HG03097 (cell line): ENCODE measurements at regions not wholly inside any gene's neighbourhood (a gene's known extent, or its start where the extent isn't known, plus 50 kb on each side); places are given as distances from the start of the nearest gene placed in this dataset.
"Not testable (repeated sequence)": the region's sequence is repeated elsewhere in the genome, so short reads cannot be mapped to it uniquely, and the experiment has no call there.

ENCODE experiments used
- ATAC-seq: cut with Tn5 transposase; IDR thresholded peaks from one replicate; pipeline ENCODE4 v1.9.1; 2021; ENCODE audit not compliant: unreplicated experiment, low FRiP score

DNA sequence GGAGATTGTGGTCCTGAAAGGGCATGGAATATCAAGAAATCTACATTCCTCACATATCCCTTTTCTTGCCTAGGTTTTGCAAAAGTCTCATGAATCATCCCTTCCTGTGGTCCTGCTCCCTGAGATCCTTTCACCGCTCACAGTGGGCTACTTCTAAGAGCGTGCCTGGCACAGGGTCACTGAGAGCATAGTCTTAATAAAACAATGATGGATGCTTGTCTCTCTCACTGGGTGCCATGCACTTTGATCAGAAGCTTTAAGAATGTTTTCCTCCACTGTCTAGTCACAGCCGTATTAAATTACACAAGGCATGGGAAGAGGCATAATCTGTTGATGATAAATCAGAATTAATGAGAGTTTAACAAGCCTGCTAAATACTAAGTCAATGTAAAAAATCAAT lies 269.7 kb upstream of the ATP10A start:
- ATAC-seq, result no peak

DNA sequence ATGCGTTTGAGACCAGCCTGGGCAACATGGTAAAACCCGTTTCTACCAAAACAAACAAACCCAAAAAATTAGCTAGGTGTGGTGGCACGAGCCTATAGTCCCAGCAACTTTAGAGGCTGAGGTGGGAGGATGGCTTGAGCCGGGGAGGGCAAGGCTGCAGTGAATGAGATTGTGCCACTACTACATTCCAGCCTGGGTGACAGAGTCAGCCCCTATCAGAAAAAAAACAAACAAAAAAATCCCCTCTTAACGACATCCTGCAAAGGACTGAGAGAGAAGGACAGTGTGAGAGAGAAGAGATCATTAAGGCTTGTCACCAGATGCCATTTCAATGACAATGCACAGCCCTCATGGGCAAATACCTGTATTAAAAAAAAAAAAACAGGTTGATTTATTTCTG lies 266.7 kb upstream of the ATP10A start:
- no peak for ATAC-seq

- no peak for ATAC-seq
Observed at GRCh38 chr15:26128611-26129140, 265.5 kb upstream of the ATP10A start.

GRCh38 chr15:26126819-26127387 lies 263.8 kb upstream of the ATP10A start:
- ATAC-seq, result no peak

DNA sequence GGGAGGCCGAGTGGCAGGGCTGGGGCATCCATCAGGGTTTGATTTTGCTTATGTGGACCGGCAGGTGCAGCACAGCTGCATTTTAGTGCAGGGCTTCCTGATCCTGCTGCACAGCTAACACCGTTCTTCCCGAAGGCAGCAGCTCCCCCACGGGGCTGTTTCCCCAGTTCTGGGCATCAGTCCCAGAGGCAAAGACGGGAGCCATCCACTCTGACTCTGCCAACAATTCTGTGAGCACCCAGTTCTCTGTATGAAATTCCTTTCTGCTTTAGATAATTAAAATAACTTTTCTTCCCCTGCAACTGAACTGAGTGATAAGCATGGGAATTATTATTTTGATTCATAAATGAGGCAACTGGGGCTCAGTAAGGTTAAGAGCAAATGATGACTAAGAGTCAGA lies 262.9 kb upstream of the ATP10A start:
- no peak for ATAC-seq

DNA sequence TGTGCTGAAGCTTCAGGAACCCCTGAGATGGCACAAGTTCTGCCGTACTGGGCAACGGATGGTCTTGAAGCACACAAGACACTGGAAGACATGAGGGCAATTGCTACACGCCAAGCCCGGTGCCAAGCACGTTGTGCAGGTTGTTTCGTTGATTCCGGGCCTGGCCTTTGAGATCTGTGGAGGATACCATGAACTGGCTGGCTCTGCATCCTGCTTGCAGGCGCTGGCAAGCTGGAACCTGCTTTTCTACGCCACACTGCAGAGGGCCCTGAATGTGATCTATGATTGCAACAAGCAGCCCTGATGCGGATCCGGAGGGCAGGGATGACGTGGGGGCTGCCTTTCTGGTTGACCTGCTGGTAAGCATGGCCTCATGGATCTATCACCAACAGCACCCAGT lies 262.5 kb upstream of the ATP10A start:
- no peak for ATAC-seq

GRCh38 chr15:26119322-26119721 lies 256.2 kb upstream of the ATP10A start:
- no peak for ATAC-seq

GRCh38 chr15:26115229-26115943 lies 252.3 kb upstream of the ATP10A start:
- no peak for ATAC-seq

DNA sequence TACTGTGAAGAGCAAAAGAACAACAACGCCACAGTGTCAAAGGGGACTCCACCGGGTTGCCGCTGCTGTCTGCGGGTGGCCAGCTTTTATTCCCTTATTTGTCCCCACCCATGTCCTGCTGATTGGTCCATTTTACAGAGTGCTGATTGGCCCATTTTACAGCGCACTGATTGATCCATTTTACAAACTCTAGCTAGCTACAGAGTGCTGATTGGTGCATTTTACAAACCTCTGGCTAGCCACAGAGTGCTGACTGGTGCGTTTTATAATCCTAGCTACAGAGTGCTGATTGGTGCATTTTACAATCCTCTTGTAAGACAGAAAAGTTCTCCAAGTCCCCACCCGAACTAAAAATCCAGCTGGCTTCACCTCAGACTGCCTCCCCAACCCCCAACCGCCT lies 251.0 kb upstream of the ATP10A start:
- ATAC-seq, result not testable (repeated sequence)

GRCh38 chr15:26113296-26113695 lies 250.2 kb upstream of the ATP10A start:
- ATAC-seq, result no peak

DNA sequence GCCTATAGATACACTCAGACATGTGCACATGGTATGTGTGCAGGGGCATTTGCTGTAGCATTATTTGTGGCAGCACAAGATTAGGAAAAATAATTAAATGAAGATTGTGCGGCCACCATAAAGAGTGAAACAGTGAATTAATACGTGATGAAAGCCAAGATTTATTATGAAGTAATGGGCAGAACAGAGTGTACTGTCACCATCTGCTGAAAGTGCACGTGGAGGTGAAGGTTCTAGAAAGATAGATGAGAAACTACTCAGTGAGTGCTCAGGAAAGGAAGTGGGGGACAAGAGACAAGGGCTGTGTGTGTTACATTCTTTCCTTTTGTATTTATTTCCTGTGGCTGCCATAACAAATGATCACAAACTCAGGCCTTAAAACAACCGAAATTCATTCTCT lies 246.1 kb upstream of the ATP10A start:
- ATAC-seq, result no peak

GRCh38 chr15:26106556-26106955 lies 243.4 kb upstream of the ATP10A start:
- no peak for ATAC-seq

DNA sequence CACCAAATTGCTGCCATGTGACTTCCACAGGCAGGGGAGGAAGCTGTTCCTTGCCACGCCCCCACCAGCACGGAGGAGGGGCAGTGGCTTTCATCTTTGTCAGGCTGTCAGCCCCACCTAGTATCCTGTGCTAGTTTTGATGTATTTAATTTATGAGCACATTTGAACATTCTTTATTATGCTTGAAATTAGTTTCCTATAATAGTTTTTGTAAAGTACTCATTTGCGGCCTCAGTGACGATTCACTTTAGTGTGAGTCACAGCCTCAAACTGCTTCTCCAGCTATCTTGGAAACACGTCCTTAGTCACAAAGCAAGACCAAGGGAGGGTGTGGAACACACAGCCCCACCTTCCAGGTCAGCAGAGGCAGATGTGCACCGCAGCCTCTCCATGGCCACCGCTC lies 239.9 kb upstream of the ATP10A start:
- ATAC-seq, result no peak

DNA sequence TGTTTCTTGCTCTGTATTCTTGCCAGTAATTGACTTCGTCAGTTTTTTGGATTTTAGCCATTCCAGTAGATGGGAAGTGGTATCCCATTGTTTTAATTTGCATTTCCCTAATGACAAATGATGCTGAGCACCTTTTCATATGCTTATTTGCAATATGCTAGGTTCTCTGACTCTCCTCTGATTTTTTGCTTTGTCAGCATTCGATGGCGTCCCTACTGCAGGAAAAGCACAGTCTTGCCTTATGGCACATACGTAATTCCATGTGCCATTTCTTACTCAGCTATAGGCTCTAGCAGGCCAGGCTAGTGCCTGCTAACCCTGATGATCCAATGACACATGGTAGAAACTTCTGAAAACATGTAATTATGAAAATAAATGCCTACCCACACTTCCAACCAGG lies 239.2 kb upstream of the ATP10A start:
- ATAC-seq, result no peak

DNA sequence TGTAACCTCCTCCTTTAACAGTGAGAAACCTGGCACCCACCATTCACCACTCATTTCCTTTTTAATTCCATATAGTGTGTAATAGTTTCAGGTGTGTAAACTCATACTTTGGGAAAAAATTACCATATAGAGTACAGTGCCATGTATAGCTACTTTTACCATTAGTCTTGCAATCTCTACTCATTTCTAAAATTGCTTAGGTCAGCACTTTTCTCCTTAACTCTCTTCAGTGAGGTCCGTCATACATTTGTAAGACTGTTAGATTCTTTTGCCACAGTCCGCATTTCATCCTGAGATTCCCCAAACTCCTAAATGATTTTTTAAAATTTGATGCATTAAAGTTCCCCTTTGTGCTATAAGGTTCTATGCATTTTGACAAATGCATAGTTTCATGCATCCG lies 238.3 kb upstream of the ATP10A start:
- ATAC-seq, result no peak

- no peak for ATAC-seq
Observed at GRCh38 chr15:26098801-26099200, 235.7 kb upstream of the ATP10A start.

DNA sequence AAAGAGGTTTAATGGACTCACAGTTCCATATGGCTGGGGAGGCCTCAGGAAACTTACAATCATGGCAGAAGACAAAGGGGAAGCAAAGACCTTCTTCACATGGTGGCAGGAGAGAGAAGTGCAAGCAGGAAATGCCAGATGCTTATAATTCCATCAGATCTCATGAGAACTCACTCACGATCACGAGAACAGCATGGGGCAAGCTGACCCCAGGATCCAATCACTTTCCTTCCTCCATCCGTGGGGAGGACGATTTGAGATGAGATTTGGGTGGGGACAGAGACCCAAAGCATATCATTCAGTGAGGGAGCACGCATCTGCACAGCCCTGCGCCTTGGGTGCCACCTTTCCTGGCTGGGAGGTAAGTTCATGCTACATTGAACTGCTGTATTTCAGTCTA lies 234.1 kb upstream of the ATP10A start:
- ATAC-seq, result no peak

DNA sequence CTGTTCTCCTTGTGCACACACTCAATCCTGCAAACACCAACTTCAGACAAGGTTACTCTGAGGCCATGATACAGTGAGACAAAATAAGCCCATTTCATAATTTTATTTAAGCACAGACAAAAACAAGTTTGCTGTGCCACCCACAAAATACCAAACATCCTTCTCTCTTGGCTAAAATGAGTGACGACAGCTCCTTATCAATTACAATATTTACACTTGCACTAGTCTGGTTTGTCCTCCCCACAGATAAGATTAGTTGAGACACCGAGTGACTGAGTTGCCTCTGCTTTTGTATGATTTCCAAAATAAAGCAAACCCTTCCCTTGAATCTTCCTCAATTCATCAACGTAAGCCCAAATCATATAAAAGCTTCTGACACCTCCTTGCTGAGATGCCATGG lies 233.5 kb upstream of the ATP10A start:
- no peak for ATAC-seq

DNA sequence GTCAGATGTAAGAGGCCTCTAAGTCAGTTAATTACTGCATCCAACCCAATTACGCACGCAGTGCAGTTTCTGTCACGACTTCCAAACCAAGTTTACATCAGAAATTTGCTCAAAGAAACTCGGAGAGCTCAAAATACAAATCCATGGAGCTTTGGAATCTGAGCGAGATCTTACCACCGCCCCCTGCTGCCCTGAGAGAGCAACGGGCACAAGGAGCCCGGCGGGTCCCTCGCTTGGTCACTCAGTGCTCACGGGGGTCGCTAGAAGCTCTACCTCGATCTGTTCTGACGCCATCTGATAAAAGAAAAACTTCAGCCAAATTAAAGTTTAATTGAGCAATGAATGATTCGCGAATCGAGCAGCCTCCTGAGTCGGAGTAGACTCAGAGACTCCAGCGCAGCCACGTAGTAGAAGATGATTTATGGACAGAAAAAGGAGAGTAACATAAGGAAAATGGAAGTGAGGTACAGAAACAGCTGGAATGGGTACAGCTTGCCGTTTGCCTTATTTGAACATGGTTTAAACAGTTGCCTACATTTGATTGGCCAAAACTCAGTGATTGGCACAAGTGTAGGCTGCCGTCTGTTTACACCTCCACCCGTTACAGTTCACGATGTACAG lies 232.7 kb upstream of the ATP10A start:
- no peak for ATAC-seq

DNA sequence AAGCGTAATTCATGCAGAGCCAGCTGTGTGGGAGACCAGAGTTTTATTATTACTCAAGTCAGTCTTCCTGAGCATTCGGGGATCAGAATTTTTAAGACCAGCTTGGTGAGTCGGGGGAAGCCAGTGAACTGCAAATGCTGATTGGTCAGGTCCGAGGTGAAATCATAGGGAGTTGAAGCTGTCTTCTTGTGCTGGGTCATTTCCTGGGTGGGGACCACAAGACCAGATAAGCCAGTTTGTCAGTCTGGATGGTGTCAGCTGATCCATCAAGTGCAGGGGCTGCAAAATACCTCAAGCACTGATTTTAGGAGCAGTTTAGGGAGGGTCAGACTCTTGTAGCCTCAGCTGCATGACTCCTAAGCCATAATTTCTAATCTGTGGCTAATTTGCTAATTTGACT lies 228.1 kb upstream of the ATP10A start:
- no peak for ATAC-seq

GRCh38 chr15:26087881-26088280 lies 224.8 kb upstream of the ATP10A start:
- ATAC-seq, result no peak

DNA sequence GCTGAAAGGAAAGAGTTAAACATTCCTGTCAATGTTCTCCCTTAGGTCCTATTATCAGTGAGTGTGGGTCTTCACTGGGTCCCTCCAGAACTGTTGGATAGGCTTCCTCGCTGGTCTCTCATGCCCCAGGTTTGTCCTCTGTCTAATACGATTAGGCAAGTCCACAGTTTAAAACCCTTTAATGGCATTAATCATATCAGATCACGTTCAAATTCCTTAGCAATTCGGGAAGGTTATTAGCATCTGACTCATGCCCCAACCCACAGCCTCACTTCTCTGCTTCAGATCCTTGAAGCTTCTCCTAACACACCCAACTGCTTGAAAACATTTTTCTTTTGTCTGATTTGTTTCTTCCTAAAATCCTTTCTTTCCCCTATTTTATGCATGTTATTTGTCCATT lies 224.3 kb upstream of the ATP10A start:
- ATAC-seq, result no peak
